Thoracic aorta (tissue), 2 donors: ENCODE measurements at regions not wholly inside any gene's neighbourhood (a gene's known extent, or its start where the extent isn't known, plus 50 kb on each side); places are given as distances from the start of the nearest gene placed in this dataset.
"Not testable (repeated sequence)": the region's sequence is repeated elsewhere in the genome, so short reads cannot be mapped to it uniquely, and the experiment has no call there.

Source experiments
- ATAC-seq: fragments of 150-250 bp; one replicate; pipeline ENCODE4 v1.8.0; 2017; ENCODE audit warnings: low read depth; ENCODE audit not compliant: insufficient number of reproducible peaks, low FRiP score
- DNase-seq: peaks from one replicate; pipeline ENCODE4 v3.0.0-alpha.2; 2020; ENCODE audit warnings: low spot score
- H3K27ac ChIP-seq, 2 donors: fragments of 200-600 bp; sonication (generic); 1 replicate in 1 of 2; 2 replicates in 1 of 2; pipeline ENCODE4 v1.5.1; 2016; ENCODE audit warnings: mild to moderate bottlenecking in 2 of 2, moderate library complexity in 2 of 2
- H3K27me3 ChIP-seq: fragments of 200-600 bp; sonication (generic); replicated peaks from 2 replicates; pipeline ENCODE4 v1.6.0; 2016; ENCODE audit warnings: mild to moderate bottlenecking; ENCODE audit not compliant: insufficient read depth
- H3K36me3 ChIP-seq: fragments of 200-600 bp; sonication (generic); one replicate; pipeline ENCODE4 v1.5.1; 2016
- H3K4me1 ChIP-seq, 2 donors: fragments of 200-600 bp; sonication (generic); 1 replicate in 1 of 2; 2 replicates in 1 of 2; pipeline versions ENCODE4 v1.5.1 to v1.6.0; 2016; ENCODE audit warnings: low read depth in 2 of 2, mild to moderate bottlenecking in 1 of 2; ENCODE audit not compliant: control insufficient read depth in 1 of 2
- H3K4me3 ChIP-seq: fragments of 200-600 bp; sonication (generic); 2 replicates; pipeline ENCODE4 v1.5.1; 2016; ENCODE audit warnings: mild to moderate bottlenecking
- H3K9me3 ChIP-seq: fragments of 200-600 bp; sonication (generic); 2 replicates; pipeline ENCODE4 v1.5.1; 2016
- TF ChIP-seq, protein P1 (sequence below): fragments of 200-600 bp; sonication (generic); IDR thresholded peaks from one replicate; pipeline ENCODE4 v1.5.1; 2019; ENCODE audit warnings: antibody characterized with exemption

DNA sequence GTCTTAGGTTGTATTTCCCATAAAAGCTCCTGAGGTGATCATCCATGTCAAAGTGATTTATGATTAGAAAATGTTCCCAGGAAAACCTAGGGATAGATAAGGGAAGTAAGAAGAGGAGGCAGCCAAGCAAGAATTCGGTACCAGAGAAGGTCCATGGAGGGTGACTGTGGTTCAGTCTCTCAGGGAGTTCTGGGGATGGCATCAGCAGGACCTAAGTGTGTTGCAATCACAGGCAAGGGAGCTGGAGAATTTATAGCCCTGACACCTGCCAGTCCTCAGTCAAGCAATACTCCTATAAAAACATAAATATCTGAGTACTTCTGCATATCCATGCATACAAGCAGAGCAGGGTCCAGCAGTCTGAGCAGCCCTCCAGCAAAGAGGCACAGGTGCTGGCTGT, 95.6 kb upstream of the TOPAZ1 start:
- Histone ChIP-seq H3K27me3 (no peaks in the 10 kb centered on the region), H3K4me3 (no peak overlapping the region), H3K9me3 (no peaks in the 10 kb centered on the region), H3K27ac (no peak overlapping the region), H3K36me3 (no peaks in the 10 kb centered on the region), H3K4me1 (no peaks in the 10 kb centered on the region)
- ATAC-seq (no peak), DNase-seq (no peak)
- TF ChIP-seq, protein P1, sequence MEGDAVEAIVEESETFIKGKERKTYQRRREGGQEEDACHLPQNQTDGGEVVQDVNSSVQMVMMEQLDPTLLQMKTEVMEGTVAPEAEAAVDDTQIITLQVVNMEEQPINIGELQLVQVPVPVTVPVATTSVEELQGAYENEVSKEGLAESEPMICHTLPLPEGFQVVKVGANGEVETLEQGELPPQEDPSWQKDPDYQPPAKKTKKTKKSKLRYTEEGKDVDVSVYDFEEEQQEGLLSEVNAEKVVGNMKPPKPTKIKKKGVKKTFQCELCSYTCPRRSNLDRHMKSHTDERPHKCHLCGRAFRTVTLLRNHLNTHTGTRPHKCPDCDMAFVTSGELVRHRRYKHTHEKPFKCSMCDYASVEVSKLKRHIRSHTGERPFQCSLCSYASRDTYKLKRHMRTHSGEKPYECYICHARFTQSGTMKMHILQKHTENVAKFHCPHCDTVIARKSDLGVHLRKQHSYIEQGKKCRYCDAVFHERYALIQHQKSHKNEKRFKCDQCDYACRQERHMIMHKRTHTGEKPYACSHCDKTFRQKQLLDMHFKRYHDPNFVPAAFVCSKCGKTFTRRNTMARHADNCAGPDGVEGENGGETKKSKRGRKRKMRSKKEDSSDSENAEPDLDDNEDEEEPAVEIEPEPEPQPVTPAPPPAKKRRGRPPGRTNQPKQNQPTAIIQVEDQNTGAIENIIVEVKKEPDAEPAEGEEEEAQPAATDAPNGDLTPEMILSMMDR = no peak

DNA sequence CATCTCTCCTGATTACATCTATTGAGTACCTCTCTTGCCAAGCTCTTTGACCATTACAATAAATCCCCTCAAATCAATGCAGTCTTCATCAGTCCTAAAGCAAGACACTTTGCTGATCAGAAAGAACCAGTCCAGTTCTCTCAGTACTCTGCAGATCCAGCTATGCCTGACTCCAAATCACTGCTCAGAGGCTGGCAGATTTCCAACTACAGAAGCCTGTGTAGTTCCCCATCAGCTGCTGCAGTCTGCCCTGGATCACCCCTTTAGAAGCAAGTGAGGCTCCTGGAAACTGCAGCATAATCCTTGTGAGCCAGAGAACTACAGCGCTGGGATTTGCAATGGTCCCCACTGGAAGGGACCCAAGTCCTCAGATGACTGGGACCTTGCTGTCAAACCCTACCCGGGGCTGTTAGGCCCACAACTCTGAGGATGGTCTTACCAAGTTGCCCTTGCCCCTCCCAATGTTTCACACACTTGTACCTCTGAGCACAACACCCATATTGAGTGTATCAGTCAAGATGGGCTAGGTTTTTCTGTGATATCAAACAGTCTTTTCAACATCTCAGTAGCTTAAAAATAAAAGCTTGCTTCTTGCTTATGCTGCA, 81.9 kb upstream of the TOPAZ1 start:
- TF ChIP-seq, protein P1 = no peak
- ATAC-seq (no peak), DNase-seq (no peak)
- Histone ChIP-seq H3K4me3 (no peak overlapping the region), H3K27ac (no peak overlapping the region), H3K4me1 (no peaks in the 10 kb centered on the region), H3K9me3 (no peaks in the 10 kb centered on the region), H3K27me3 (no peaks in the 10 kb centered on the region), H3K36me3 (no peaks in the 10 kb centered on the region)

DNA sequence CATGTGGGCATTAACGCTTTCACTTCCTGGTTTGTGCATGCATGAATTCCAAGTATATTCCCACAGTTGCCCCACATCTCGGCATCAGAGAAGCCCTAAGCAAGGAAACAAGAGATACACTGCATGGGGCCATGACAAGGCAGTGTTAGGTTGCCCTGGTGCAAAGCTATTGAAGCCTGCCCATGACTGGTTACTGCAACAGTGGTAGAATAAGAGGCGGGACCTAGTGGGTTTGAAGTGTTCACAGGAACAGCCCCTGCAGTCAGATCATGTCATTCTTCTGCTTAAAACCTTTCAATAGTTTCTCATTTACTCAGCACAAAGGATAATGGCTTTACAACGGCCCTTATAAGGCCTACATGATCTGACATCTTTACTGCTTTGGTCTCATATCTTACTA, 80.9 kb upstream of the TOPAZ1 start:
- no peaks in the 10 kb centered on the region for H3K4me1 ChIP-seq
- no peaks in the 10 kb centered on the region for H3K9me3 ChIP-seq
- ATAC-seq (no peak), DNase-seq (no peak)
- TF ChIP-seq, protein P1 = no peak
- H3K4me3 ChIP-seq = no peak overlapping the region
- no peaks in the 10 kb centered on the region for H3K27me3 ChIP-seq
- H3K36me3 ChIP-seq = no peaks in the 10 kb centered on the region
- no peak overlapping the region for H3K27ac ChIP-seq

DNA sequence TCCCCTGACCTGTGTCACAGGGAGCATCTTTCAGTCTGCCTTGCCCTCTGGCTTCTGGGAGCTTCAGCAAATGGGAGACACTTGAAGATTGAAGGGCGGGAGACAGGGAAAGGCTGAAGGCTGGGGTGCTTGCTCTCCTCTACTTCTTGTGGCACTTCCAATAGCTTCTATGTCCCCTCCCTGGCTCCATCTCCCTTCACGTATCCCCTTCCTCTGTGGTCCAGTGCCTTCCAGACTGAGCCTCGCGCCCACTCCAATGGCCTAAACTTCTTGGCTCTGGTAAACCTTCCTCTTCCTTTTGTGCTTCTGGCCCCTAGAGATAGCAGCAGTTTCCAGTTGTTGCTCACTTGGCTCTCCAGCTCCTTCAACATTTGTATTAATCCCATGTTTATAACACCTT, 69.8 kb upstream of the TOPAZ1 start:
- no peak for DNase-seq
- TF ChIP-seq, protein P1 = no peak
- no peak overlapping the region for H3K4me3 ChIP-seq

DNA sequence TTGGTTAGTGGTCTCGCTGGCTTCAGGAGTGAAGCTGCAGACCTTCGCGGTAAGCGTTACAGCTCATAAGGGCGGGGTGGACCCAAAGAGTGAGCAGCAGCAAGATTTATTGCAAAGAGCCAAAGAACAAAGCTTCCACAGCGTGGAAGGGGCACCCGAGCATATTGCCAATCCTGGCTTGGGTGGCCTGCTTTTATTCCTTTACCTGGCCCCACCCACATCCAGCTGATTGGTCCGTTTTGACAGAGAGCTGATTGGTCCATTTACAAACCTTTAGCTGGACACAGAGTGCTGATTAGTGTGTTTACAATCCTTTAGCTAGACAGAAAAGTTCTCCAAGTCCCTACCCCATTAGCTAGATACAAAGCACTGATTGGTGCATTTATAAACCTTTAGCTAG, 69.0 kb upstream of the TOPAZ1 start:
- not testable (repeated sequence) for DNase-seq, ATAC-seq

More for the DNA sequence above, 69.8 kb upstream of the TOPAZ1 start:
- no peaks in the 10 kb centered on the region for H3K9me3 ChIP-seq
- H3K27me3 ChIP-seq = no peaks in the 10 kb centered on the region
- no peaks in the 10 kb centered on the region for H3K4me1 ChIP-seq
- H3K27ac ChIP-seq = no peak overlapping the region
- ATAC-seq = no peak
- H3K36me3 ChIP-seq = no peaks in the 10 kb centered on the region

DNA sequence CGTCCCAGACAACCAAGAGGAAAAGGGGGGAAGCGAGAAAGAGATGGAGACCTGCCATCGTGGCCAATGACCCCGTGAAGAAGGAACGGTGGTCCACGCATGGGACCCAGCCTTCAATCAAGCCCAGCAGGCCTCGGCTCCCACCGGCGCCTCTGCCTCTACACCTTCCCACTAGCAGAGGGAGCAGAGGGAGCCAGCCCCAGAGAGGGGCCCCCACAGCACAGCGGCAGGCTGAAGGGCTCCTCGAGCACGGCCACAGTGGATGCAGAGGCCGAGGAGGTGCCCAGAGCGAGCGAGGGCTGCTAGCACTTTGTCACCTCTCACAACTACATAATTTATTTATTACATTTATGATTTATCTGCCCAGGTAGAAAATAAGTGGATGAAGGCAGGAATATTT, 68.4 kb upstream of the TOPAZ1 start:
- Histone ChIP-seq H3K4me3 (no peak overlapping the region), H3K36me3 (no peaks in the 10 kb centered on the region), H3K27me3 (no peaks in the 10 kb centered on the region), H3K4me1 (no peaks in the 10 kb centered on the region), H3K9me3 (no peaks in the 10 kb centered on the region), H3K27ac (no peak overlapping the region)
- TF ChIP-seq, protein P1 = no peak
- DNase-seq = no peak
- ATAC-seq = no peak

More for the DNA sequence above, 69.0 kb upstream of the TOPAZ1 start:
- not testable (repeated sequence) for H3K4me3 ChIP-seq, H3K27me3 ChIP-seq, H3K4me1 ChIP-seq, H3K36me3 ChIP-seq, H3K9me3 ChIP-seq, H3K27ac ChIP-seq
